Gastroesophageal sphincter (tissue), 4 donors: ENCODE measurements at regions not wholly inside any gene's neighbourhood (a gene's known extent, or its start where the extent isn't known, plus 50 kb on each side); places are given as distances from the start of the nearest gene placed in this dataset.

Source experiments
- ATAC-seq: fragments of 150-250 bp; one replicate; pipeline ENCODE4 v1.9.1; 2016; ENCODE audit warnings: mild to moderate bottlenecking, moderate library complexity
- H3K27ac ChIP-seq, 4 donors: fragments of 200-600 bp; sonication (generic) in 3 of 4; 1 replicate in 3 of 4; 2 replicates in 1 of 4; pipeline ENCODE4 v1.5.1; 2016 to 2019
- H3K27me3 ChIP-seq: fragments of 200-600 bp; sonication (generic); one replicate; pipeline ENCODE4 v1.5.1; 2019
- H3K36me3 ChIP-seq, 2 donors: fragments of 200-600 bp; sonication (generic); one replicate each; pipeline ENCODE4 v1.5.1; 2019; ENCODE audit warnings: control low read depth in 1 of 2
- H3K4me1 ChIP-seq, 3 donors: fragments of 200-600 bp; sonication (generic); 1 replicate in 2 of 3; 2 replicates in 1 of 3; pipeline ENCODE4 v1.5.1; 2016 to 2019; ENCODE audit warnings: control low read depth in 2 of 3
- H3K4me3 ChIP-seq, 2 donors: fragments of 200-600 bp; sonication (generic); one replicate each; pipeline ENCODE4 v1.5.1; 2019; ENCODE audit warnings: mild to moderate bottlenecking in 1 of 2, moderate library complexity in 1 of 2
- H3K9me3 ChIP-seq, 3 donors: fragments of 200-600 bp; sonication (generic); one replicate each; pipeline ENCODE4 v1.5.1; 2017 to 2019; ENCODE audit warnings: control low read depth in 2 of 3
- EP300 ChIP-seq: sonication (generic); formaldehyde crosslinking; IDR thresholded peaks from one replicate; pipeline ENCODE4 v1.6.1; 2017; ENCODE audit warnings: antibody characterized with exemption, mild to moderate bottlenecking
- POLR2A ChIP-seq, 2 donors: fragments of 450-650 bp; IDR thresholded peaks; one replicate each; pipeline ENCODE4 v1.6.1; 2017; ENCODE audit warnings: antibody characterized with exemption in 2 of 2, mild to moderate bottlenecking in 2 of 2, moderate library complexity in 1 of 2
- POLR2AphosphoS5 ChIP-seq: sonication (generic); formaldehyde crosslinking; IDR thresholded peaks from one replicate; pipeline ENCODE4 v1.6.1; 2017; ENCODE audit warnings: antibody characterized with exemption
- WGBS, 2 donors: methylation state at CpG; one replicate each; pipeline ENCODE4 v1.1.5; 2018; ENCODE audit warnings: low coverage in 1 of 2; 5-methylcytosine and 5-hydroxymethylcytosine counted together
- TF ChIP-seq, protein P1 (sequence below), 4 experiments: fragments of 200-600 bp in 2 of 4; fragments of 450-650 bp in 2 of 4; sonication (generic) in 1 of 4; IDR thresholded peaks; one replicate each; pipeline ENCODE4 v1.5.1; 2017 to 2019; ENCODE audit warnings: antibody characterized with exemption in 4 of 4, mild to moderate bottlenecking in 2 of 4, moderate library complexity in 2 of 4

DNA sequence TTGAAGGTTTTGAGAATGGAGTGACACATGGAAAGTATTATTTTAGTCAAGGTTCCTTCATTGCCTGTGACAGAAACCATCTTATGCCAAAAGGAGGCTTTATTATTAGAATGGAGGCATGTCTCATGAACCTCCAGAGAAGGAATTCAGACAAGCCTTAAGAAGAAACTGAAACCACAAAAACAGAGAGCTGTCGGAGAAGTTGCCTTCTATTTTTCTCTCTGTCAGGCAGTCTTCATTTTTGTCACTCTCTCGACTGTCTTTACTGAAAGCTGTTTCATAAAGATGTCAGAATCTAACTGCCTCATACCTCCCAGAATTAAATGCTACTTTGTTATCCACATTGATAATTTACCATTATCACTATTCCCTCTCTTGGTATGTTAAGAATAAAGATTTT is 434.7 kb upstream of the ADGRL4 start:
- TF ChIP-seq, protein P1, sequence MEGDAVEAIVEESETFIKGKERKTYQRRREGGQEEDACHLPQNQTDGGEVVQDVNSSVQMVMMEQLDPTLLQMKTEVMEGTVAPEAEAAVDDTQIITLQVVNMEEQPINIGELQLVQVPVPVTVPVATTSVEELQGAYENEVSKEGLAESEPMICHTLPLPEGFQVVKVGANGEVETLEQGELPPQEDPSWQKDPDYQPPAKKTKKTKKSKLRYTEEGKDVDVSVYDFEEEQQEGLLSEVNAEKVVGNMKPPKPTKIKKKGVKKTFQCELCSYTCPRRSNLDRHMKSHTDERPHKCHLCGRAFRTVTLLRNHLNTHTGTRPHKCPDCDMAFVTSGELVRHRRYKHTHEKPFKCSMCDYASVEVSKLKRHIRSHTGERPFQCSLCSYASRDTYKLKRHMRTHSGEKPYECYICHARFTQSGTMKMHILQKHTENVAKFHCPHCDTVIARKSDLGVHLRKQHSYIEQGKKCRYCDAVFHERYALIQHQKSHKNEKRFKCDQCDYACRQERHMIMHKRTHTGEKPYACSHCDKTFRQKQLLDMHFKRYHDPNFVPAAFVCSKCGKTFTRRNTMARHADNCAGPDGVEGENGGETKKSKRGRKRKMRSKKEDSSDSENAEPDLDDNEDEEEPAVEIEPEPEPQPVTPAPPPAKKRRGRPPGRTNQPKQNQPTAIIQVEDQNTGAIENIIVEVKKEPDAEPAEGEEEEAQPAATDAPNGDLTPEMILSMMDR (IDR thresholded peaks at IDR 0.05): no peak
- TF ChIP-seq POLR2A (IDR thresholded peaks at IDR 0.05): no peak
- no peak for TF ChIP-seq EP300
- no peak for TF ChIP-seq POLR2AphosphoS5
- ATAC-seq: no peak
- H3K4me3 ChIP-seq: no peak overlapping the region
- 64 to 69% methylated on average over 2 of the region's 2 CpGs for WGBS, 2 donors
- no peaks in the 10 kb centered on the region for H3K4me1 ChIP-seq
- H3K9me3 ChIP-seq: no peaks in the 10 kb centered on the region
- no peaks in the 10 kb centered on the region for H3K36me3 ChIP-seq
- H3K27me3 ChIP-seq: no peaks in the 10 kb centered on the region
- H3K27ac ChIP-seq: no peak overlapping the region

DNA sequence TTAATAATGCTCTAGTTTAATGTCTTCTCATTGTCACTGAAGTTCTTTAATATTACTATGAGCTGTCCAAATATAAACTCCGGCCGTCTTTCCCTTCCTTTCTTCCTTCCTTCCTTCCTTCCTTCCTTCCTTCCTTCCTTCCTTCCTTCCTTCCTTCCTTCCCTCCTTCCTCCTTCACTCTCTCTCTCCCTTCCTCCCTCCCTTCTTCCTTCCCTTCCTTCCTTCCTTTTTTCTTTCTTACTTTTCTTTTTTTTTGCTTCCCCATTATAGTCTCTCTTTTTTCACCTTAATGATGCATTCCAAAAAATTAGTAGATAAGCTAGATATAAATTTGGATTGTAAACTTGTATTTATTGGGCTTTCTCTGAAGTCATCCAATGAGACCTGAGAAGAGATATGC is 431.0 kb upstream of the ADGRL4 start:
- no peak for ATAC-seq
- H3K27ac ChIP-seq: no peak overlapping the region
- no peaks in the 10 kb centered on the region for H3K9me3 ChIP-seq
- TF ChIP-seq POLR2AphosphoS5 (no peak), POLR2A (IDR thresholded peaks at IDR 0.05) (no peak), EP300 (no peak)
- TF ChIP-seq, protein P1 (IDR thresholded peaks at IDR 0.05): no peak
- WGBS, 2 donors: 81 to 92% methylated on average over 2 of the region's 2 CpGs
- no peak overlapping the region for H3K4me3 ChIP-seq
- no peaks in the 10 kb centered on the region for H3K27me3 ChIP-seq
- H3K4me1 ChIP-seq: no peaks in the 10 kb centered on the region
- H3K36me3 ChIP-seq: no peaks in the 10 kb centered on the region

DNA sequence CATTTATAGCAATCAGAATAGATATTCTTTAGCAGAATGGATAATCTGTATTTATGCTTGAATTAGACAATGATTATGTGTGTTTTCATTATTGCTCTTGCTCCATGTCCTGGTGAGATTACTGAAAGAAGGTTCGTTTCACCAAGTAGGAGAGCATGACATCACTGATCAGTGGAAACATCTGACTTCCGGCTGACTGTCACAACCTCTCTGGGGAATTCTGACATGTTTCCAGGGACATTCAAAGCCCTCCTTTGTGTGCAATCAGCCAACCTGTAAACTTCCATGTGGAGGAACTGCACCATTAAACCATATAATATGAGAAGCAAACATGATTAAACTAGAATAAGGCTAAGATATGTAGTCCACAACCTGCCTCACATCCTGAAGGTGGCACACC is 424.8 kb upstream of the ADGRL4 start:
- no peaks in the 10 kb centered on the region for H3K4me1 ChIP-seq
- no peak overlapping the region for H3K4me3 ChIP-seq
- H3K9me3 ChIP-seq: no peaks in the 10 kb centered on the region
- WGBS, 2 donors: 55 to 86% methylated on average over 2 of the region's 2 CpGs
- no peak for TF ChIP-seq POLR2A (IDR thresholded peaks at IDR 0.05)
- TF ChIP-seq POLR2AphosphoS5: no peak
- TF ChIP-seq EP300: no peak
- TF ChIP-seq, protein P1 (IDR thresholded peaks at IDR 0.05): no peak
- H3K27me3 ChIP-seq: no peaks in the 10 kb centered on the region
- no peaks in the 10 kb centered on the region for H3K36me3 ChIP-seq
- no peak overlapping the region for H3K27ac ChIP-seq
- ATAC-seq: no peak

DNA sequence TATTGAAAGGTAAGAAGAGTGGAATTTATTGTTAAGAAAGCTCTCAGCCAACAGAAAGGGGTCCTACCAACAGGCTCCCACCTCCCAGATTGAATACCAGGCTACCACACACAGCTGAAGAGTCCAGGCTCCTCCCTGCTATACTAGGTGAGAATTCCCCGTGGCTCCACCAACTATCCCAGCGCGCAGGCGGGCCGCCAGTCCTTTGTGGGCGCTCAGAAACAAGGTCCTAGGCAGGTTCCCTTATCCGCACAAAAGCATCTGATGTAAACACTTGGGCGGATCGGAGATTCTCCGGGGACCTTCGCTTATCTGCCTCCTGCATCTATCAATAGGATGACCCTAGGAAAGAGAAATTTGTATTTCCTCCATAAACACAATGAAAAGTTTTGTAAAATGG is 423.9 kb upstream of the ADGRL4 start:
- no peak for TF ChIP-seq POLR2A (IDR thresholded peaks at IDR 0.05)
- TF ChIP-seq, protein P1 (IDR thresholded peaks at IDR 0.05): no peak
- TF ChIP-seq POLR2AphosphoS5: no peak
- TF ChIP-seq EP300: no peak
- no peak overlapping the region for H3K4me3 ChIP-seq
- H3K27ac ChIP-seq: no peak overlapping the region
- no peaks in the 10 kb centered on the region for H3K9me3 ChIP-seq
- no peak for ATAC-seq
- H3K4me1 ChIP-seq: no peaks in the 10 kb centered on the region
- no peaks in the 10 kb centered on the region for H3K27me3 ChIP-seq
- WGBS, 2 donors: 17 to 76% methylated on average over 1 to 5 of the region's 11 CpGs
- no peaks in the 10 kb centered on the region for H3K36me3 ChIP-seq

DNA sequence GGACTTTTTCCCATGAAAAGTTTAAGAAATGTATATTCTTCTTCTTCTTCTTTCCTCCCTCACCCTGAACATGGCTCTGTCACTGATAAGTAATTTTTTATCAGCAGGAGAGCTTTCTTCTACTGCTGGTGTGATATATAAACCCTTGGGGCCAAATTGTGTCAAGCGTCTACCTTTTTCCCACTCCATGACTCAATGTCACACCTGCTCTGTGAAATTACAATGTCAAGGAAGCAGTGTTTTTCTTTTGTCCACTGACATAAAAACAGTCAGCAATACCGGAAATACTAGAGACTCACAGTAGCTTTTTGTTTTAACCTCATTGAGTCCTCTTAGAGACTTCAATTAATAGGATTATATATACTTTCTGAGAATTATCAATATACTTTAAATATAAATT is 416.2 kb upstream of the ADGRL4 start:
- 79 to 80% methylated on average over 1 to 2 of the region's 2 CpGs for WGBS, 2 donors
- ATAC-seq: no peak
- TF ChIP-seq POLR2A (IDR thresholded peaks at IDR 0.05) (no peak), EP300 (no peak), POLR2AphosphoS5 (no peak)
- TF ChIP-seq, protein P1 (IDR thresholded peaks at IDR 0.05): no peak
- H3K27me3 ChIP-seq: no peaks in the 10 kb centered on the region
- H3K4me1 ChIP-seq: no peaks in the 10 kb centered on the region
- no peaks in the 10 kb centered on the region for H3K9me3 ChIP-seq
- no peak overlapping the region for H3K27ac ChIP-seq
- no peak overlapping the region for H3K4me3 ChIP-seq
- H3K36me3 ChIP-seq: no peaks in the 10 kb centered on the region
